GM13977 (cell line): ENCODE measurements at regions not wholly inside any gene's neighbourhood (a gene's known extent, or its start where the extent isn't known, plus 50 kb on each side); places are given as distances from the start of the nearest gene placed in this dataset.
"Not testable (repeated sequence)": the region's sequence is repeated elsewhere in the genome, so short reads cannot be mapped to it uniquely, and the experiment has no call there.

ENCODE experiments used
- DNase-seq: peaks from one replicate; pipeline ENCODE4 v3.0.0; 2012; ENCODE audit warnings: low spot score
- CTCF ChIP-seq: IDR thresholded peaks from 2 replicates; pipeline ENCODE4 v1.5.1; 2012; ENCODE audit warnings: mild to moderate bottlenecking, control low read depth; ENCODE audit not compliant: insufficient read depth; ENCODE audit errors: extremely low read depth, missing control alignments
- in situ Hi-C: fragments of 300-500 bp; cut with MboI; formaldehyde crosslinking; loops from one replicate; pipeline ENCODE4 v1.12.0; 2022; ENCODE audit warnings: low sequenced_read_pairs, low pct_unique_long_range_greater_than_20kb, mixed read lengths, inconsistent platforms; ENCODE audit not compliant: unreplicated experiment

DNA sequence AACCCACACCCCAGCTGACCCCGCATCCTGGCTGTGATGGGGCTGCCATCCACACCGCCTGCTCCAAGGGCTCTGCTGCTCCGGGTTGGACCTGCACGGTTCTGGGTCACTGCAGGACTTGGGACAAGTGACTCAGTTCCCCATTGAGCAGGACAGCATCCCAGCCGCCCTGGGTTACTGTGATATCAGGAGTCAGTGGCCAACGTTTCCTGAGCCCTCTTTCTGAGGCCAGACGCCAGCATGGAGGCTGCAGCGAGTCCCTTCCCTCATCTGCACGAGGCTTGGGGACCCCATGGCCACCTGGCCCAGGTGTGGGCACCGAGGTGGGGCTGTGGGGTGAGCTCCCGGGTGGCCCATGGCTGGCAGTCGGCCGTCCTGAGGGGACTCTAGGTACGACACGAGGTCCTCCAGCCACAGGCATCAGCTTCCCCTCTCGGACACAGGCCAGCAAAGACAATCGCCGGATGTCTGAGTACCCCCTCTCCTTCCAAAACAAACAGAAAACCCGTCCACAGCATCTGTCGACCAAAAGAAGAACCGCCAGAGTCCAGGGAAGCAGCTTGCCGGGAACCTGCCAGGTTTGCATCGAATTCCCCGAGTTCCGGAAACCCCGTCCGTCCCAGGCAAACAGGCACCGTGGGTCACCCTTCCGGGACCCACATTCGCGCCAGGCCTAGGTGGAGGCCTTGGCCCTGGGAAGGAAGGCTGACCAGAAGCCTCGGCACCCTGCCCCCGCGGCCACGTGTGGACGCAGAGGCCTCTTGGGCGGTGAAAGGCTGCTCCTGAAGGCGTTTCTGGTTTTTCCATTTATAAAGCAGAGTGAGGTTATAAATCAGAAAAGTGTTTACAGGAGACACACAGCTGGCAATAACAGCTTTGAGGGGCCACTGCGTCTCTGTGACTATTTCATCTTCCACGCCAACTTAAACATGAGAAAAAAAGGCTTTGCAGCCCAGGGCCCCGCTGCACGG lies 136.0 kb downstream of the FAM53A start:
- no peak for TF ChIP-seq CTCF
- in situ Hi-C loops: no loop called here
- no peak for DNase-seq

DNA sequence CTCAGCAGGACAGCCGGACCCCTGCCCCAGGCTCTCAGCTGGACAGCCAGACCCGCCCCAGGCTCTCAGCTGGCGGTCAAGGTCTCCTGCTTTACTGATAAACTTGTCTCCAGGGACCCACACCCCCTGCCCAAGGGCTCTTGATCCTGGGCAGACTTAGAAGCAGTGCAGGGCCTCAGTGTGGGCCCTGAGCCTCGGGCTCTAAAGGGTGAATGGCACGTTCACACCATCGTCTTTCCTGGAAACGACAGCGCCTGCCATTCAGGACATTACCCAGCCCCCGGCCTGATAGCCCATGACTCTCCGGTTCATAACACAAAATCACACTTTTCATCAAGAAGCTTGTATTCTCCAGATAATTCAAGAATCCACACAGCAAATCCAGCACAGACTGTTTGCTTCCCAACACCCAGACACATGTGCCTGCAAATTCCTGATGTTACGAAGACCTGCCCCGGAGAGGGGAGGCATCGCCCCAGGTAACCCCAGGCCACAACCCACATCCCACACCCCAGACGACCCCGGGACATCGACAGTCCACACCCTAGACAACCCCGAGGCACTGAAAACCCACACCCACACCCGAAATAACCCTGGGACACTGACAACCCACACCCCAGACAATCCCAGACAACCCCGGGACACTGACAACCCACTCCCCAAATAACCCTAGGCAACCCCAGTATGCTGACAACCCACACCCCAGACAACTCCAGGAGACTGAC lies 136.8 kb downstream of the FAM53A start:
- TF ChIP-seq CTCF: no peak
- in situ Hi-C loops: no loop called here
- DNase-seq: no peak

- TF ChIP-seq CTCF: no peak
- in situ Hi-C loops: no loop called here
- DNase-seq: no peak
Measured at GRCh38 chr4:1544861-1545281, 138.6 kb upstream of the NKX1-1 start.

- in situ Hi-C loops, DNase-seq: not testable (repeated sequence)
Measured at GRCh38 chr4:1544435-1544834, 138.2 kb upstream of the NKX1-1 start.

DNA sequence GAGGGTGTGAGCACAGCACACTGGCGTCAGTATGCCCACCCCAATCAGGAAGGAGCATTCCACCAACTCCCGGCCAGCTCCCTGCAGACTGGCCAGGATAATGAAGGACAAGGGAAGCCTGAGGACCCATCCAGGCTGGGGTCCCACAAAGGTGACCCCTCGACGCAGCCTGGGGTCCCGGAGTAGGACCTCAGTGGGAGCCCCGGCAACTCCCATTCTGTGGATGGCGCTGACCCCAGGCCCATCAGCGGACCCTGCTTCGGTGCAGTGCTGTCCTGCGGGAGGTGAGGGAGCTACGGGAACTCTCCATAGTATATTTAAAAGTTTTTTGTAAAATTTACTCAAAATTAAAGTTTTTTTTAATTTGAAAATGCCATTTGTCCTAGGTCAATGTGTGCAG lies 137.7 kb upstream of the NKX1-1 start:
- no peak for DNase-seq
- in situ Hi-C loops: no loop called here
- TF ChIP-seq CTCF: no peak

DNA sequence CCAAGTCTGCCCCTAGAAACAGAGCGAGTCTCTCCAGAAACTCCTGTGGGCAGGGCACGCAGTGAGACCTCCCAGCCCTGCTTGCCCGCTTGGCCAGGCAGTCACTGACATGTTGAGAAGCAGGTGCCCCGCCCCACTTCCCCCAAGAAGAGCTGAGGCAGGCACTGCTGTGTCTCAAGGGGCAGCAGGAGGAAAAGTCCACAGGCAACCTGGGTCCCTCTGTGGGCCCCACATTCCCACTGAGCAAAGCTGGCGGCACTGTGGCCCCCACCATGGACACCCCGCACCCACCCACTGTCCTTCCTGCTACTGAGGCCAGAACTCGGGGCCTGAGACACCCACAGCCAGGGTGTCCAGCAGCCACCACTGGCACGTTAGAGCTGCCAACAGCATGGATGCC lies 137.3 kb upstream of the NKX1-1 start:
- no peak for DNase-seq
- in situ Hi-C loops: no loop called here
- no peak for TF ChIP-seq CTCF
